SK-N-SH treated with all-trans-retinoic acid at 6 μM for 48 hours (cell line): ENCODE measurements at regions not wholly inside any gene's neighbourhood (a gene's known extent, or its start where the extent isn't known, plus 50 kb on each side); places are given as distances from the start of the nearest gene placed in this dataset.

Experiments used
- ATAC-seq: fragments of 200-7000 bp; cut with Tn5 transposase; 3 replicates; pipeline ENCODE4 v1.9.1; 2020; ENCODE audit warnings: mild to moderate bottlenecking, moderate library complexity
- ARNTL ChIP-seq: fragments of 450-650 bp; formaldehyde crosslinking; IDR thresholded peaks from 2 replicates; pipeline ENCODE4 v1.5.0; 2020; ENCODE audit warnings: low read depth, mild to moderate bottlenecking, moderate library complexity, borderline replicate concordance
- BACH2 ChIP-seq: fragments of 250-450 bp; sonication (Bioruptor Pico); IDR thresholded peaks from 2 replicates; pipeline ENCODE4 v1.9.0; 2021; ENCODE audit warnings: mild to moderate bottlenecking, borderline replicate concordance
- CSDC2 ChIP-seq: fragments of 250-450 bp; sonication (Bioruptor Pico); IDR thresholded peaks from 2 replicates; pipeline ENCODE4 v1.5.0; 2020; ENCODE audit warnings: mild to moderate bottlenecking, moderate library complexity
- ESRRG ChIP-seq: fragments of 250-450 bp; sonication (Bioruptor Pico); IDR thresholded peaks from 2 replicates; pipeline ENCODE4 v1.6.1; 2021; ENCODE audit warnings: mild to moderate bottlenecking
- GLIS3 ChIP-seq: fragments of 250-450 bp; sonication (Bioruptor Pico); IDR thresholded peaks from 2 replicates; pipeline ENCODE4 v1.5.0; 2020; ENCODE audit warnings: mild to moderate bottlenecking, moderate library complexity
- ISL1 ChIP-seq: fragments of 250-450 bp; sonication (Bioruptor Pico); IDR thresholded peaks from 2 replicates; pipeline ENCODE4 v2.1.2; 2022; ENCODE audit warnings: mild to moderate bottlenecking, moderate library complexity
- OSR1 ChIP-seq: fragments of 250-450 bp; sonication (Bioruptor Pico); IDR thresholded peaks from 2 replicates; pipeline ENCODE4 v1.8.0; 2022; ENCODE audit warnings: moderate library complexity, mild to moderate bottlenecking, inconsistent platforms
- PATZ1 ChIP-seq: fragments of 250-450 bp; sonication (Bioruptor Pico); IDR thresholded peaks from 2 replicates; pipeline ENCODE4 v1.8.0; 2020; ENCODE audit warnings: mild to moderate bottlenecking, moderate library complexity, borderline replicate concordance
- PPARA ChIP-seq: fragments of 250-450 bp; sonication (Bioruptor Pico); IDR thresholded peaks from 2 replicates; pipeline ENCODE4 v1.5.0; 2020; ENCODE audit warnings: mild to moderate bottlenecking, borderline replicate concordance
- RARB ChIP-seq: fragments of 250-450 bp; sonication (Bioruptor Pico); IDR thresholded peaks from 2 replicates; pipeline ENCODE4 v1.8.0; 2021; ENCODE audit warnings: mild to moderate bottlenecking, moderate library complexity
- SNAI2 ChIP-seq: fragments of 250-450 bp; sonication (Bioruptor Pico); IDR thresholded peaks from 2 replicates; pipeline ENCODE4 v1.5.0; 2020; ENCODE audit warnings: mild to moderate bottlenecking, moderate library complexity
- TCF4 ChIP-seq: fragments of 250-450 bp; sonication (Bioruptor Pico); IDR thresholded peaks from 2 replicates; pipeline ENCODE4 v1.8.0; 2021; ENCODE audit warnings: mild to moderate bottlenecking, moderate library complexity, borderline replicate concordance
- TOX ChIP-seq: fragments of 250-450 bp; sonication (Bioruptor Pico); IDR thresholded peaks from 2 replicates; pipeline ENCODE4 v1.8.0; 2021; ENCODE audit warnings: mild to moderate bottlenecking, moderate library complexity, borderline replicate concordance
- ZFP3 ChIP-seq: fragments of 250-450 bp; sonication (Bioruptor Pico); IDR thresholded peaks from 2 replicates; pipeline ENCODE4 v1.5.0; 2020; ENCODE audit warnings: mild to moderate bottlenecking, moderate library complexity
- ZFP30 ChIP-seq: fragments of 450-650 bp; formaldehyde crosslinking; IDR thresholded peaks from 2 replicates; pipeline ENCODE4 v1.5.0; 2022; ENCODE audit warnings: mild to moderate bottlenecking, moderate library complexity
- ZNF565 ChIP-seq: fragments of 450-650 bp; formaldehyde crosslinking; conservative IDR thresholded peaks from 2 replicates; pipeline ENCODE4 v1.5.0; 2020; ENCODE audit warnings: low read depth, mild to moderate bottlenecking, moderate library complexity
- ZNF70 ChIP-seq: fragments of 450-650 bp; formaldehyde crosslinking; IDR thresholded peaks from 2 replicates; pipeline ENCODE4 v1.5.0; 2020; ENCODE audit warnings: mild to moderate bottlenecking, moderate library complexity
- ZNF8 ChIP-seq: fragments of 450-650 bp; formaldehyde crosslinking; IDR thresholded peaks from 2 replicates; pipeline ENCODE4 v1.5.0; 2020; ENCODE audit warnings: mild to moderate bottlenecking, moderate library complexity
- TF ChIP-seq, protein P1 (sequence below): fragments of 250-450 bp; sonication (Bioruptor Pico); IDR thresholded peaks from 2 replicates; pipeline ENCODE4 v1.5.0; 2020; ENCODE audit warnings: mild to moderate bottlenecking, moderate library complexity
- TF ChIP-seq, protein P2 (sequence below): fragments of 250-450 bp; sonication (Bioruptor Pico); IDR thresholded peaks from 2 replicates; pipeline ENCODE4 v1.8.0; 2021; ENCODE audit warnings: low read depth, mild to moderate bottlenecking, moderate library complexity, borderline replicate concordance
- TF ChIP-seq, protein P3 (sequence below): fragments of 250-450 bp; sonication (Bioruptor Pico); IDR thresholded peaks from 2 replicates; pipeline ENCODE4 v1.5.1; 2020; ENCODE audit warnings: low read depth, mild to moderate bottlenecking, moderate library complexity

- ATAC-seq = no peak
- no peak for TF ChIP-seq ARNTL
- no peak for TF ChIP-seq TOX (CRISPR knock-in tag)
- TF ChIP-seq ZFP3 (CRISPR knock-in tag) = no peak
- TF ChIP-seq BACH2 = no peak
- TF ChIP-seq ESRRG (CRISPR knock-in tag) = no peak
- TF ChIP-seq, protein P1, sequence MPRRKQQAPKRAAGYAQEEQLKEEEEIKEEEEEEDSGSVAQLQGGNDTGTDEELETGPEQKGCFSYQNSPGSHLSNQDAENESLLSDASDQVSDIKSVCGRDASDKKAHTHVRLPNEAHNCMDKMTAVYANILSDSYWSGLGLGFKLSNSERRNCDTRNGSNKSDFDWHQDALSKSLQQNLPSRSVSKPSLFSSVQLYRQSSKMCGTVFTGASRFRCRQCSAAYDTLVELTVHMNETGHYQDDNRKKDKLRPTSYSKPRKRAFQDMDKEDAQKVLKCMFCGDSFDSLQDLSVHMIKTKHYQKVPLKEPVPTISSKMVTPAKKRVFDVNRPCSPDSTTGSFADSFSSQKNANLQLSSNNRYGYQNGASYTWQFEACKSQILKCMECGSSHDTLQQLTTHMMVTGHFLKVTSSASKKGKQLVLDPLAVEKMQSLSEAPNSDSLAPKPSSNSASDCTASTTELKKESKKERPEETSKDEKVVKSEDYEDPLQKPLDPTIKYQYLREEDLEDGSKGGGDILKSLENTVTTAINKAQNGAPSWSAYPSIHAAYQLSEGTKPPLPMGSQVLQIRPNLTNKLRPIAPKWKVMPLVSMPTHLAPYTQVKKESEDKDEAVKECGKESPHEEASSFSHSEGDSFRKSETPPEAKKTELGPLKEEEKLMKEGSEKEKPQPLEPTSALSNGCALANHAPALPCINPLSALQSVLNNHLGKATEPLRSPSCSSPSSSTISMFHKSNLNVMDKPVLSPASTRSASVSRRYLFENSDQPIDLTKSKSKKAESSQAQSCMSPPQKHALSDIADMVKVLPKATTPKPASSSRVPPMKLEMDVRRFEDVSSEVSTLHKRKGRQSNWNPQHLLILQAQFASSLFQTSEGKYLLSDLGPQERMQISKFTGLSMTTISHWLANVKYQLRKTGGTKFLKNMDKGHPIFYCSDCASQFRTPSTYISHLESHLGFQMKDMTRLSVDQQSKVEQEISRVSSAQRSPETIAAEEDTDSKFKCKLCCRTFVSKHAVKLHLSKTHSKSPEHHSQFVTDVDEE (CRISPR knock-in tag) = no peak
- no peak for TF ChIP-seq ZNF8 (CRISPR knock-in tag)
- no peak for TF ChIP-seq ZNF565
- TF ChIP-seq PATZ1 (CRISPR knock-in tag) = no peak
- no peak for TF ChIP-seq CSDC2 (CRISPR knock-in tag)
- TF ChIP-seq SNAI2 (CRISPR knock-in tag) = no peak
- TF ChIP-seq, protein P2, sequence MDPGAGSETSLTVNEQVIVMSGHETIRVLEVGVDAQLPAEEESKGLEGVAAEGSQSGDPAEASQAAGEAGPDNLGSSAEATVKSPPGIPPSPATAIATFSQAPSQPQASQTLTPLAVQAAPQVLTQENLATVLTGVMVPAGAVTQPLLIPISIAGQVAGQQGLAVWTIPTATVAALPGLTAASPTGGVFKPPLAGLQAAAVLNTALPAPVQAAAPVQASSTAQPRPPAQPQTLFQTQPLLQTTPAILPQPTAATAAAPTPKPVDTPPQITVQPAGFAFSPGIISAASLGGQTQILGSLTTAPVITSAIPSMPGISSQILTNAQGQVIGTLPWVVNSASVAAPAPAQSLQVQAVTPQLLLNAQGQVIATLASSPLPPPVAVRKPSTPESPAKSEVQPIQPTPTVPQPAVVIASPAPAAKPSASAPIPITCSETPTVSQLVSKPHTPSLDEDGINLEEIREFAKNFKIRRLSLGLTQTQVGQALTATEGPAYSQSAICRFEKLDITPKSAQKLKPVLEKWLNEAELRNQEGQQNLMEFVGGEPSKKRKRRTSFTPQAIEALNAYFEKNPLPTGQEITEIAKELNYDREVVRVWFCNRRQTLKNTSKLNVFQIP = no peak
Measured at GRCh38 chr6:165869526-165869925, 206.5 kb upstream of the PDE10A start.

DNA sequence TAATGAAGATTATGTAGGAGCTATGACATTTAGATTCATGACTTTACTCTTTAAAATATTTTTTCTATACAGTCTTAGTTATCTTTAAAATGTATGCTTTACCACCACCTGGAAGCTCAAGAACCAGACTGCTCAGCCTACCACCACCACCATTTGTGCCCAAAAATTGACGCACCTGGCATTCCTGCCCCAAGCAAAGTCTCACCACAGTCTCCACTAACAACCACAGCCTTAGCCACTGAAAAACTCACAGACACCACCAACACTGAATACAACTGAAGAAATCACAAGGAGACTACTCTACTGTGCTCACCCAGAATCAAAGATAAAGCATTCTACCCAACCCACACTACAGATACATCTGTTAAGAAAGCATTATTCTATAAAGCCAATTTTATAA is 201.9 kb upstream of the PDE10A start:
- TF ChIP-seq, protein P1 (CRISPR knock-in tag) = no peak
- TF ChIP-seq TOX (CRISPR knock-in tag) (no peak), OSR1 (CRISPR knock-in tag) (no peak), ZFP30 (CRISPR knock-in tag) (no peak), TCF4 (CRISPR knock-in tag) (no peak), ZNF8 (CRISPR knock-in tag) (no peak), GLIS3 (CRISPR knock-in tag) (no peak), CSDC2 (CRISPR knock-in tag) (no peak), ZNF565 (no peak), RARB (CRISPR knock-in tag) (no peak), ZFP3 (CRISPR knock-in tag) (no peak), ZNF70 (no peak), ISL1 (CRISPR knock-in tag) (no peak), ARNTL (no peak), SNAI2 (CRISPR knock-in tag) (no peak), PPARA (CRISPR knock-in tag) (no peak)
- TF ChIP-seq, protein P2 = no peak
- TF ChIP-seq, protein P3, sequence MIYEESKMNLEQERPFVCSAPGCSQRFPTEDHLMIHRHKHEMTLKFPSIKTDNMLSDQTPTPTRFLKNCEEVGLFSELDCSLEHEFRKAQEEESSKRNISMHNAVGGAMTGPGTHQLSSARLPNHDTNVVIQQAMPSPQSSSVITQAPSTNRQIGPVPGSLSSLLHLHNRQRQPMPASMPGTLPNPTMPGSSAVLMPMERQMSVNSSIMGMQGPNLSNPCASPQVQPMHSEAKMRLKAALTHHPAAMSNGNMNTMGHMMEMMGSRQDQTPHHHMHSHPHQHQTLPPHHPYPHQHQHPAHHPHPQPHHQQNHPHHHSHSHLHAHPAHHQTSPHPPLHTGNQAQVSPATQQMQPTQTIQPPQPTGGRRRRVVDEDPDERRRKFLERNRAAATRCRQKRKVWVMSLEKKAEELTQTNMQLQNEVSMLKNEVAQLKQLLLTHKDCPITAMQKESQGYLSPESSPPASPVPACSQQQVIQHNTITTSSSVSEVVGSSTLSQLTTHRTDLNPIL (CRISPR knock-in tag) = no peak

More for the DNA sequence above, 201.9 kb upstream of the PDE10A start:
- no peak for ATAC-seq
